ENCODE measurements at regions not wholly inside any gene's neighbourhood (a gene's known extent, or its start where the extent isn't known, plus 50 kb on each side); places are given as distances from the start of the nearest gene placed in this dataset.
"Not testable (repeated sequence)": the region's sequence is repeated elsewhere in the genome, so short reads cannot be mapped to it uniquely, and the experiment has no call there.

DNA sequence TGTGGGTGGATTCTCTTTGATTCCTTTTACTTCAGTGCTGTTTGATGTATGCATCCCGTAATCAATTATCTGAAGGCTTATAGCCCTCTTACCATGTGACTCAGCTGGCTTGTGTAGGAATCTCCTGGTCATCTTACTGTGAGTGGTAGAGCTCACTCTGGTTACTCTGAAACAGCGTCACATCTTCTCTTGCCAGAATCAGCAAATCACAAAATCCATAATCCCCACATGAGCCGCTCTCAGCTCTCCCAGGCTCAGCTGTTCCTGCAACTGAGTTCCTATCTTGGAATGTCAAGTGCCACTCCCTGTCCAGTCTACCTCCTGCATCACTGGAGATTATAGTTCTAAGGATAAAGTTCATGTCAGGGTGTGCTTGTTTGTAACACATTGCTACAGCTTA, 278.0 kb downstream of the FBXO8 start:
- Histone ChIP-seq H3K36me3 (ENCODE audit: control insufficient read depth, low read length) (no peaks in the 10 kb centered on the region), H3K9me3 (ENCODE audit: control insufficient read depth, insufficient read depth, low read length) (no peaks in the 10 kb centered on the region), H3K27me3 (ENCODE audit: control insufficient read depth, low read length) (no peaks in the 10 kb centered on the region), H3K79me2 (ENCODE audit: control insufficient read depth, low read length) (no peaks in the 10 kb centered on the region), H3K27ac (ENCODE audit: low read depth, low read length) (no peak overlapping the region), H3K4me2 (ENCODE audit: low read length) (no peak overlapping the region), H3F3A (ENCODE audit: control insufficient read depth, insufficient read depth) (no peaks in the 10 kb centered on the region), H4K20me1 (ENCODE audit: control insufficient read depth, insufficient read depth, low read depth, low read length) (no peaks in the 10 kb centered on the region), H3K4me1 (ENCODE audit: control insufficient read depth, low read length) (no peaks in the 10 kb centered on the region), H3K4me3 (ENCODE audit: low read length) (no peak overlapping the region), H3K9me2 (replicated peaks; ENCODE audit: control insufficient read depth, low read length) (no peaks in the 10 kb centered on the region)
- TF ChIP-seq, protein P1, sequence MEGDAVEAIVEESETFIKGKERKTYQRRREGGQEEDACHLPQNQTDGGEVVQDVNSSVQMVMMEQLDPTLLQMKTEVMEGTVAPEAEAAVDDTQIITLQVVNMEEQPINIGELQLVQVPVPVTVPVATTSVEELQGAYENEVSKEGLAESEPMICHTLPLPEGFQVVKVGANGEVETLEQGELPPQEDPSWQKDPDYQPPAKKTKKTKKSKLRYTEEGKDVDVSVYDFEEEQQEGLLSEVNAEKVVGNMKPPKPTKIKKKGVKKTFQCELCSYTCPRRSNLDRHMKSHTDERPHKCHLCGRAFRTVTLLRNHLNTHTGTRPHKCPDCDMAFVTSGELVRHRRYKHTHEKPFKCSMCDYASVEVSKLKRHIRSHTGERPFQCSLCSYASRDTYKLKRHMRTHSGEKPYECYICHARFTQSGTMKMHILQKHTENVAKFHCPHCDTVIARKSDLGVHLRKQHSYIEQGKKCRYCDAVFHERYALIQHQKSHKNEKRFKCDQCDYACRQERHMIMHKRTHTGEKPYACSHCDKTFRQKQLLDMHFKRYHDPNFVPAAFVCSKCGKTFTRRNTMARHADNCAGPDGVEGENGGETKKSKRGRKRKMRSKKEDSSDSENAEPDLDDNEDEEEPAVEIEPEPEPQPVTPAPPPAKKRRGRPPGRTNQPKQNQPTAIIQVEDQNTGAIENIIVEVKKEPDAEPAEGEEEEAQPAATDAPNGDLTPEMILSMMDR (IDR thresholded peaks at IDR 0.05; ENCODE audit: low read depth, low read length, poor library complexity, severe bottlenecking), result no peak
- no peak for TF ChIP-seq EZH2phosphoT487 (IDR thresholded peaks at IDR 0.05; ENCODE audit: borderline replicate concordance, low read length)

DNA sequence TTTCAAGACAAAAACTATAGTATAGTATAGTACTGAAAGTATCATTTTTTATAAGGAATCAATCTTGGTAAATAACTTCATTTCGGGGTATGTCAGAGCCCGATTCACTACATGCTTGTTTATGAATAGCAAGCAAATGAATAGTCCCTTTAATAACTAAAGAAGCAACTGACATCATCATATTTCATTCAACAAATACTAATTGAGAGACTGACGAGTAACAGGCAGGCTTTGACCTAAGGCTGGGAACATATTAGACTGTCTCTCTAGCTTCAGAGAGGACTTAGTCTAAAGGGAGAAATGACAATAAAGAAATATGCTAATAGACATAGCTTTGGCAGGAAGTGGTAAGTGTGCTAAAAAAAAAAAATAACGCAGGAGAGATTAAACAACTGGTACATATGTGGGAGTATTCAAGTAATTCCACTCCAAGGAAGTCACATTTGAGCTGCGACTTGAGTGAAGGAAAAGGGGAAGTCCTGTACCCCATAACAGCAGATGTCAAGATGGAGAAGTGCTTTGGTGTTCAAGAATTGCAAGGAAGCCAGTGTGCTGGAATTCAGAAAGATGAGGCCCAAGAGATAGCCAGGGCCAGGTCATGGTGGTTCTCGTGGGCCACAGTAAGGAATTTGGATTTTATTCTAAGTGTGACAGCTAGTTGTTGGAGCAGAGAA, 284.9 kb downstream of the FBXO8 start:
- H3K9me2 ChIP-seq (replicated peaks; ENCODE audit: control insufficient read depth, low read length), result no peaks in the 10 kb centered on the region
- TF ChIP-seq, protein P1 (IDR thresholded peaks at IDR 0.05; ENCODE audit: low read depth, low read length, poor library complexity, severe bottlenecking), result no peak
- no peak for TF ChIP-seq EZH2phosphoT487 (IDR thresholded peaks at IDR 0.05; ENCODE audit: borderline replicate concordance, low read length)
- H3K4me1 ChIP-seq (ENCODE audit: control insufficient read depth, low read length), result no peaks in the 10 kb centered on the region
- H3K27me3 ChIP-seq (ENCODE audit: control insufficient read depth, low read length), result no peaks in the 10 kb centered on the region
- H3K27ac ChIP-seq (ENCODE audit: low read depth, low read length), result no peak overlapping the region
- H3K4me2 ChIP-seq (ENCODE audit: low read length), result no peak overlapping the region
- no peaks in the 10 kb centered on the region for H3F3A ChIP-seq (ENCODE audit: control insufficient read depth, insufficient read depth)
- no peaks in the 10 kb centered on the region for H3K79me2 ChIP-seq (ENCODE audit: control insufficient read depth, low read length)
- H3K4me3 ChIP-seq (ENCODE audit: low read length), result no peak overlapping the region
- no peaks in the 10 kb centered on the region for H3K36me3 ChIP-seq (ENCODE audit: control insufficient read depth, low read length)
- no peaks in the 10 kb centered on the region for H4K20me1 ChIP-seq (ENCODE audit: control insufficient read depth, insufficient read depth, low read depth, low read length)
- no peaks in the 10 kb centered on the region for H3K9me3 ChIP-seq (ENCODE audit: control insufficient read depth, insufficient read depth, low read length)

DNA sequence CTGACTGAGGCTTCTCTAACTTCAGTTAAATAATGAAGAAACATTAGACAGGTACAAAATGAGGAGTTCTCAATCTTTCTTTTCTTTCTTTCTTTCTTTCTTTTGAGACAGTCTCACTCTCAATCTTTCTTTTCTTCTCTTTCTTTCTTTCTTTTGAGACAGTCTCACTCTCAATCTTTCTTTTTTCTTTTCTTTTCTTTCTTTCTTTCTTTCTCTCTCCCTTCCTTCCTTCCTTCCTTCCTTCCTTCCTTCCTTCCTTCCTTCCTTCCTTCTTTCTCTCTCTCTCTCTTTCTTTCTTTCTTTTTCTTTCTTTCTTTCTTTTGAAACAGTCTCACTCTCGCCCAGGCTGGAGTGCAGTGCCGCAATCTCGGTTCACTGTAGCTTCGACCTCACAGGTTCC, 287.7 kb downstream of the FBXO8 start:
- H3F3A ChIP-seq (ENCODE audit: control insufficient read depth, insufficient read depth); H3K4me3 ChIP-seq (ENCODE audit: low read length); H3K79me2 ChIP-seq (ENCODE audit: control insufficient read depth, low read length); H4K20me1 ChIP-seq (ENCODE audit: control insufficient read depth, insufficient read depth, low read depth, low read length); H3K27ac ChIP-seq (ENCODE audit: low read depth, low read length); H3K9me2 ChIP-seq (replicated peaks; ENCODE audit: control insufficient read depth, low read length); H3K27me3 ChIP-seq (ENCODE audit: control insufficient read depth, low read length); H3K9me3 ChIP-seq (ENCODE audit: control insufficient read depth, insufficient read depth, low read length); H3K36me3 ChIP-seq (ENCODE audit: control insufficient read depth, low read length); H3K4me2 ChIP-seq (ENCODE audit: low read length); H3K4me1 ChIP-seq (ENCODE audit: control insufficient read depth, low read length): not testable (repeated sequence)

DNA sequence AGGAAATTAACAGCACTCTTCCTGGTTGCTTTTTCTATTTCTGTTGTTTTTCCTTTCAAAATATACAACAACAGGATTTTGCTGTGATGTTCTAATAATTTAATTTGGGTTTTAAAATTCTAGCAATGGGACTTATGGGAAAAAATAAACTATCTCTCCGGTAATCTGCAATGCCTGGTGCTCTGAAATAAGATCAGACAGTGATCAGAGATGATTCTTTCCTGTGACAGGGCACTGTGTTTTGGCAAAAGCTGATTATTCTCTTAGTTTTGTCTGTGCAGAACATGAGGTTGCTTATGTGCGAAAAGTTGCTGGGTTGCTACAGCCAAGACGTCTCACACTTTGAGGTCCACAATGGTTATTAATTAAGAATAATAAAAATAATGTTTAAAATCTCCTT, 291.7 kb downstream of the FBXO8 start:
- no peaks in the 10 kb centered on the region for H4K20me1 ChIP-seq (ENCODE audit: control insufficient read depth, insufficient read depth, low read depth, low read length)
- no peaks in the 10 kb centered on the region for H3K79me2 ChIP-seq (ENCODE audit: control insufficient read depth, low read length)
- H3K9me3 ChIP-seq (ENCODE audit: control insufficient read depth, insufficient read depth, low read length), result no peaks in the 10 kb centered on the region
- H3K9me2 ChIP-seq (replicated peaks; ENCODE audit: control insufficient read depth, low read length), result no peaks in the 10 kb centered on the region
- H3K27me3 ChIP-seq (ENCODE audit: control insufficient read depth, low read length), result no peaks in the 10 kb centered on the region
- H3F3A ChIP-seq (ENCODE audit: control insufficient read depth, insufficient read depth), result no peaks in the 10 kb centered on the region
- no peaks in the 10 kb centered on the region for H3K36me3 ChIP-seq (ENCODE audit: control insufficient read depth, low read length)
- H3K4me3 ChIP-seq (ENCODE audit: low read length), result no peak overlapping the region
- no peak for TF ChIP-seq EZH2phosphoT487 (IDR thresholded peaks at IDR 0.05; ENCODE audit: borderline replicate concordance, low read length)
- TF ChIP-seq, protein P1 (IDR thresholded peaks at IDR 0.05; ENCODE audit: low read depth, low read length, poor library complexity, severe bottlenecking), result no peak
- no peak overlapping the region for H3K4me2 ChIP-seq (ENCODE audit: low read length)
- H3K4me1 ChIP-seq (ENCODE audit: control insufficient read depth, low read length), result no peaks in the 10 kb centered on the region
- H3K27ac ChIP-seq (ENCODE audit: low read depth, low read length), result no peak overlapping the region
